ENCODE measurements at regions not wholly inside any gene's neighbourhood (a gene's known extent, or its start where the extent isn't known, plus 50 kb on each side); places are given as distances from the start of the nearest gene placed in this dataset.

DNA sequence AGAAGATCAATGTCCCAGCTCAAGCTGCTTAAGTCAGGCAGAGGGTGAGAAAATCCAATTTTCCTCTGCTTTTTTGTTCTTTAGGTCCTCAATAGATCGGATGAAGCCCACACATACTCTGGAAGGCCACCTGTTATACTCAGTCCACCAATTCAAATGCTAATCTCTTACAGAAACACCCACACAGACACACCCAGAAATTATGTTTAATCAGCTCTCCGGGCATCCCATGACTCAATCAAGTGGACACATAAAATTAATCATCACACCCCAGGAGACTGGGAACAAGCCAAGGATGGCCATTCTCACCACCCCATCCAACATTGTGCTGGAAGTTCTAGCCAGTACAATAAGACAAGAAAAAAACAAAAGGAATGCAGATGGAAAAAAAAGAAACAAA, 67.8 kb upstream of the SLC24A5 start:
- Histone ChIP-seq H3K36me3 (ENCODE audit: insufficient read depth, low read length) (no peaks in the 10 kb centered on the region), H3K4me3 (ENCODE audit: low read length) (no peak overlapping the region), H3F3A (ENCODE audit: insufficient read depth, low read length, poor library complexity, severe bottlenecking) (no peaks in the 10 kb centered on the region), H3K9me3 (ENCODE audit: low read length) (peaks cover 4% of the 10 kb centered on the region), H3K9ac (ENCODE audit: low read length) (no peak overlapping the region), H3K4me2 (ENCODE audit: low read length) (no peak overlapping the region), H3K27me3 (ENCODE audit: insufficient read depth, low read depth, low read length) (no peaks in the 10 kb centered on the region), H4K20me1 (ENCODE audit: insufficient read depth) (no peaks in the 10 kb centered on the region), H3K9me2 (ENCODE audit: insufficient read depth, low read length) (no peaks in the 10 kb centered on the region), H3K27ac (ENCODE audit: low read length) (no peak overlapping the region), H2AFZ (ENCODE audit: low read depth, low read length) (no peak overlapping the region), H3K79me2 (replicated peaks; ENCODE audit: insufficient read depth, low read length) (no peaks in the 10 kb centered on the region)
- no peak for TF ChIP-seq EZH2 (IDR thresholded peaks at IDR 0.05; ENCODE audit: borderline replicate concordance, insufficient read depth, low read length, poor library complexity, severe bottlenecking)
- no peak for TF ChIP-seq RAD21 (conservative IDR thresholded peaks at IDR 0.05)
- no peak for TF ChIP-seq MXI1 (conservative IDR thresholded peaks at IDR 0.05; ENCODE audit: poor library complexity, severe bottlenecking)
- no peak for TF ChIP-seq POLR2AphosphoS5 (IDR thresholded peaks at IDR 0.05)
- TF ChIP-seq, protein P1, sequence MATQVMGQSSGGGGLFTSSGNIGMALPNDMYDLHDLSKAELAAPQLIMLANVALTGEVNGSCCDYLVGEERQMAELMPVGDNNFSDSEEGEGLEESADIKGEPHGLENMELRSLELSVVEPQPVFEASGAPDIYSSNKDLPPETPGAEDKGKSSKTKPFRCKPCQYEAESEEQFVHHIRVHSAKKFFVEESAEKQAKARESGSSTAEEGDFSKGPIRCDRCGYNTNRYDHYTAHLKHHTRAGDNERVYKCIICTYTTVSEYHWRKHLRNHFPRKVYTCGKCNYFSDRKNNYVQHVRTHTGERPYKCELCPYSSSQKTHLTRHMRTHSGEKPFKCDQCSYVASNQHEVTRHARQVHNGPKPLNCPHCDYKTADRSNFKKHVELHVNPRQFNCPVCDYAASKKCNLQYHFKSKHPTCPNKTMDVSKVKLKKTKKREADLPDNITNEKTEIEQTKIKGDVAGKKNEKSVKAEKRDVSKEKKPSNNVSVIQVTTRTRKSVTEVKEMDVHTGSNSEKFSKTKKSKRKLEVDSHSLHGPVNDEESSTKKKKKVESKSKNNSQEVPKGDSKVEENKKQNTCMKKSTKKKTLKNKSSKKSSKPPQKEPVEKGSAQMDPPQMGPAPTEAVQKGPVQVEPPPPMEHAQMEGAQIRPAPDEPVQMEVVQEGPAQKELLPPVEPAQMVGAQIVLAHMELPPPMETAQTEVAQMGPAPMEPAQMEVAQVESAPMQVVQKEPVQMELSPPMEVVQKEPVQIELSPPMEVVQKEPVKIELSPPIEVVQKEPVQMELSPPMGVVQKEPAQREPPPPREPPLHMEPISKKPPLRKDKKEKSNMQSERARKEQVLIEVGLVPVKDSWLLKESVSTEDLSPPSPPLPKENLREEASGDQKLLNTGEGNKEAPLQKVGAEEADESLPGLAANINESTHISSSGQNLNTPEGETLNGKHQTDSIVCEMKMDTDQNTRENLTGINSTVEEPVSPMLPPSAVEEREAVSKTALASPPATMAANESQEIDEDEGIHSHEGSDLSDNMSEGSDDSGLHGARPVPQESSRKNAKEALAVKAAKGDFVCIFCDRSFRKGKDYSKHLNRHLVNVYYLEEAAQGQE (IDR thresholded peaks at IDR 0.05; ENCODE audit: borderline replicate concordance), result no peak
- TF ChIP-seq SMC3 (conservative IDR thresholded peaks at IDR 0.05; ENCODE audit: poor library complexity), result no peak
- TF ChIP-seq, protein P2, sequence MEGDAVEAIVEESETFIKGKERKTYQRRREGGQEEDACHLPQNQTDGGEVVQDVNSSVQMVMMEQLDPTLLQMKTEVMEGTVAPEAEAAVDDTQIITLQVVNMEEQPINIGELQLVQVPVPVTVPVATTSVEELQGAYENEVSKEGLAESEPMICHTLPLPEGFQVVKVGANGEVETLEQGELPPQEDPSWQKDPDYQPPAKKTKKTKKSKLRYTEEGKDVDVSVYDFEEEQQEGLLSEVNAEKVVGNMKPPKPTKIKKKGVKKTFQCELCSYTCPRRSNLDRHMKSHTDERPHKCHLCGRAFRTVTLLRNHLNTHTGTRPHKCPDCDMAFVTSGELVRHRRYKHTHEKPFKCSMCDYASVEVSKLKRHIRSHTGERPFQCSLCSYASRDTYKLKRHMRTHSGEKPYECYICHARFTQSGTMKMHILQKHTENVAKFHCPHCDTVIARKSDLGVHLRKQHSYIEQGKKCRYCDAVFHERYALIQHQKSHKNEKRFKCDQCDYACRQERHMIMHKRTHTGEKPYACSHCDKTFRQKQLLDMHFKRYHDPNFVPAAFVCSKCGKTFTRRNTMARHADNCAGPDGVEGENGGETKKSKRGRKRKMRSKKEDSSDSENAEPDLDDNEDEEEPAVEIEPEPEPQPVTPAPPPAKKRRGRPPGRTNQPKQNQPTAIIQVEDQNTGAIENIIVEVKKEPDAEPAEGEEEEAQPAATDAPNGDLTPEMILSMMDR (IDR thresholded peaks at IDR 0.05; ENCODE audit: poor library complexity, severe bottlenecking), result no peak
- TF ChIP-seq EP300 (conservative IDR thresholded peaks at IDR 0.05; ENCODE audit: poor library complexity, severe bottlenecking), result no peak
- no peak for TF ChIP-seq TAF1 (IDR thresholded peaks at IDR 0.05; ENCODE audit: low read depth)

DNA sequence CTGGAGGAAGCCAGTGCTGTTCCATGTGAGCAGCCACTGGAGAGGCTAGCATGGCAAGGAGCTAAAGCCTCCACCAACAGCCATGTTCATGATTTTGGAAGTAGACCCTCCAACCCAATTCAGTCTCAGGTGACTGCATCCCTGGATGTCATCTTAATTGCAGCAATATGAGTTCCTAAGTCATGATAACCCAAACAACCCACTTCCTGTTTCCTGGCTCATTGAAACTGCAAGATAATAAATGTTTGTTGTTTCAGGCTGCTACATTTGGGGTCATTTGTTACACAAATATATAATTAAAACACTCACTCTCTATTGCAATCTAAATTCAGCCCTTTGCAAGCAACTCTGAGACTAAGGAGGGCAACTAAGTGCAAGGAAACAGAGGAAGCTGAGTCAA, 62.4 kb upstream of the SLC24A5 start:
- no peaks in the 10 kb centered on the region for H3K27me3 ChIP-seq (ENCODE audit: insufficient read depth, low read depth, low read length)
- H3K4me2 ChIP-seq (ENCODE audit: low read length), result no peak overlapping the region
- H3K4me3 ChIP-seq (ENCODE audit: low read length), result no peak overlapping the region
- H3K9me2 ChIP-seq (ENCODE audit: insufficient read depth, low read length), result no peaks in the 10 kb centered on the region
- no peak overlapping the region for H3K9ac ChIP-seq (ENCODE audit: low read length)
- H3K79me2 ChIP-seq (replicated peaks; ENCODE audit: insufficient read depth, low read length), result no peaks in the 10 kb centered on the region
- H3F3A ChIP-seq (ENCODE audit: insufficient read depth, low read length, poor library complexity, severe bottlenecking), result no peaks in the 10 kb centered on the region
- H3K27ac ChIP-seq (ENCODE audit: low read length), result no peak overlapping the region
- no peaks in the 10 kb centered on the region for H3K36me3 ChIP-seq (ENCODE audit: insufficient read depth, low read length)
- no peak for TF ChIP-seq EP300 (conservative IDR thresholded peaks at IDR 0.05; ENCODE audit: poor library complexity, severe bottlenecking)
- H2AFZ ChIP-seq (ENCODE audit: low read depth, low read length), result no peak overlapping the region
- H3K9me3 ChIP-seq (ENCODE audit: low read length), result no peaks in the 10 kb centered on the region
- H4K20me1 ChIP-seq (ENCODE audit: insufficient read depth), result no peaks in the 10 kb centered on the region

- Histone ChIP-seq H3K9me3 (ENCODE audit: low read length) (no peaks in the 10 kb centered on the region), H2AFZ (ENCODE audit: low read depth, low read length) (no peak overlapping the region), H3K27me3 (ENCODE audit: insufficient read depth, low read depth, low read length) (no peaks in the 10 kb centered on the region), H3K36me3 (ENCODE audit: insufficient read depth, low read length) (no peaks in the 10 kb centered on the region), H3K79me2 (replicated peaks; ENCODE audit: insufficient read depth, low read length) (no peaks in the 10 kb centered on the region), H3F3A (ENCODE audit: insufficient read depth, low read length, poor library complexity, severe bottlenecking) (no peaks in the 10 kb centered on the region), H3K27ac (ENCODE audit: low read length) (no peak overlapping the region), H3K4me3 (ENCODE audit: low read length) (no peak overlapping the region), H3K4me2 (ENCODE audit: low read length) (no peak overlapping the region), H3K9me2 (ENCODE audit: insufficient read depth, low read length) (no peaks in the 10 kb centered on the region), H4K20me1 (ENCODE audit: insufficient read depth) (no peaks in the 10 kb centered on the region), H3K9ac (ENCODE audit: low read length) (no peak overlapping the region)
- TF ChIP-seq POLR2AphosphoS5 (IDR thresholded peaks at IDR 0.05) (no peak), EZH2 (IDR thresholded peaks at IDR 0.05; ENCODE audit: borderline replicate concordance, insufficient read depth, low read length, poor library complexity, severe bottlenecking) (no peak), RAD21 (conservative IDR thresholded peaks at IDR 0.05) (no peak), EP300 (conservative IDR thresholded peaks at IDR 0.05; ENCODE audit: poor library complexity, severe bottlenecking) (no peak), SMC3 (conservative IDR thresholded peaks at IDR 0.05; ENCODE audit: poor library complexity) (no peak), MXI1 (conservative IDR thresholded peaks at IDR 0.05; ENCODE audit: poor library complexity, severe bottlenecking) (no peak), TAF1 (IDR thresholded peaks at IDR 0.05; ENCODE audit: low read depth) (no peak)
- TF ChIP-seq, protein P1 (IDR thresholded peaks at IDR 0.05; ENCODE audit: borderline replicate concordance), result no peak
- TF ChIP-seq, protein P2 (IDR thresholded peaks at IDR 0.05; ENCODE audit: poor library complexity, severe bottlenecking), result no peak
Observed at GRCh38 chr15:48059791-48060190, 61.0 kb upstream of the SLC24A5 start.
